ENCODE measurements at regions not wholly inside any gene's neighbourhood (a gene's known extent, or its start where the extent isn't known, plus 50 kb on each side); places are given as distances from the start of the nearest gene placed in this dataset.

DNA sequence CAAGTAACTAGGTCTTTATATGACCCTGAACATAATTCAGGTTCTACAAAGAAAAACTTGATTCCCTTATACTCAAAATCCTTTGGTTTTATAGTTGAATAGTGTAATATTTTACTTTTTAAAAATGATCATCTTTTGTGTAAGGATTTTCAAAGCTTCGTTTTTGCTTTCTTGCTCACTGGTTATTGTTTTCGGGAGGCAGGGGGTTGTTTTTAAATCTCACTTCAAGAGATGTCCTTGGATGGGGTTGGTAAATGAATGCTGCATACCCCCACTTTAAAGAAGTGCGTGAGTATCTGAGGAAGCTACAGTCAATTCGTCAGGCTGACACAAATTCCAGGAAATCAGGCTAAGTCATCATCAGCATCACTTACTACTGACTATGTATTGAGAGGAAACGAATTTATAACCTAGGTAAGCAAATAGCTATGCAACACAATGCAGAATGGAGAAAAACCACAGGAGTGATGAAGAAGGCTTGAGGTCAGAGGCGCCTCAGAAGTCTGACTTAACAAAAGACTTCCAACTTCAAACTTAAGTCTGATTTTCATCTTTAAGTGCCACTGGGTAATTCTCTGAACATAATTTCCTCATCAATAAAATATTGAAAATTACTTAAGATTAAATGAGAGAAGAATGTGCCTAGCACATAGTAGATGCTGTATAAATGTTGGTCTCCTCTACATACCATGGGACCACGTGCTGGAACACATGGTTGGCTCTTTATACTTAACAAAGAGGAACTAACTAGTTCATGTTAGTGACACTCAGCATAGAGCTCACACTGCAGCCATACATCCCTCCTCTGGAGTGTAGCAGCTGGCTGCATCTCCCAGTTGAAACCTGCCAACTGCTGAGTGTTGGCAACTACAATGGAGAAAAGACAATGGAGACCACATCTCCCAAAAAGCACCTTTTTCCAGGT, 106.0 kb upstream of the KIF2A start:
- no peak for TF ChIP-seq EZH2 (IDR thresholded peaks at IDR 0.05; ENCODE audit: borderline replicate concordance, low read depth, low read length, severe bottlenecking)
- TF ChIP-seq, protein P1, sequence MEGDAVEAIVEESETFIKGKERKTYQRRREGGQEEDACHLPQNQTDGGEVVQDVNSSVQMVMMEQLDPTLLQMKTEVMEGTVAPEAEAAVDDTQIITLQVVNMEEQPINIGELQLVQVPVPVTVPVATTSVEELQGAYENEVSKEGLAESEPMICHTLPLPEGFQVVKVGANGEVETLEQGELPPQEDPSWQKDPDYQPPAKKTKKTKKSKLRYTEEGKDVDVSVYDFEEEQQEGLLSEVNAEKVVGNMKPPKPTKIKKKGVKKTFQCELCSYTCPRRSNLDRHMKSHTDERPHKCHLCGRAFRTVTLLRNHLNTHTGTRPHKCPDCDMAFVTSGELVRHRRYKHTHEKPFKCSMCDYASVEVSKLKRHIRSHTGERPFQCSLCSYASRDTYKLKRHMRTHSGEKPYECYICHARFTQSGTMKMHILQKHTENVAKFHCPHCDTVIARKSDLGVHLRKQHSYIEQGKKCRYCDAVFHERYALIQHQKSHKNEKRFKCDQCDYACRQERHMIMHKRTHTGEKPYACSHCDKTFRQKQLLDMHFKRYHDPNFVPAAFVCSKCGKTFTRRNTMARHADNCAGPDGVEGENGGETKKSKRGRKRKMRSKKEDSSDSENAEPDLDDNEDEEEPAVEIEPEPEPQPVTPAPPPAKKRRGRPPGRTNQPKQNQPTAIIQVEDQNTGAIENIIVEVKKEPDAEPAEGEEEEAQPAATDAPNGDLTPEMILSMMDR (IDR thresholded peaks at IDR 0.05; ENCODE audit: borderline replicate concordance, extremely low read depth, low read length, poor library complexity, severe bottlenecking) = no peak
- Histone ChIP-seq H3K79me2 (ENCODE audit: insufficient read depth, low read length) (no peaks in the 10 kb centered on the region), H2AFZ (ENCODE audit: low read depth, low read length) (no peak overlapping the region), H3K4me2 (ENCODE audit: insufficient read depth, low read length) (no peak overlapping the region), H3K27me3 (ENCODE audit: insufficient read depth, low read length, poor library complexity) (peaks cover 9% of the 10 kb centered on the region), H3K9ac (ENCODE audit: low read depth, low read length) (no peak overlapping the region), H3K9me3 (ENCODE audit: insufficient read depth, low read length, severe bottlenecking) (peaks cover under 1% of the 10 kb centered on the region), H3K4me3 (ENCODE audit: low read depth in 1 of 2, low read length in 2 of 2) (no peak overlapping the region), H3K36me3 (ENCODE audit: insufficient read depth, low read length) (no peaks in the 10 kb centered on the region), H3K4me1 (ENCODE audit: insufficient read depth, low read length) (no peaks in the 10 kb centered on the region), H4K20me1 (ENCODE audit: insufficient read depth, low read length) (no peaks in the 10 kb centered on the region), H3K27ac (ENCODE audit: low read length) (no peak overlapping the region)
- ATAC-seq (ENCODE audit: insufficient read depth, low read depth) (no peak), DNase-seq (no peak)

DNA sequence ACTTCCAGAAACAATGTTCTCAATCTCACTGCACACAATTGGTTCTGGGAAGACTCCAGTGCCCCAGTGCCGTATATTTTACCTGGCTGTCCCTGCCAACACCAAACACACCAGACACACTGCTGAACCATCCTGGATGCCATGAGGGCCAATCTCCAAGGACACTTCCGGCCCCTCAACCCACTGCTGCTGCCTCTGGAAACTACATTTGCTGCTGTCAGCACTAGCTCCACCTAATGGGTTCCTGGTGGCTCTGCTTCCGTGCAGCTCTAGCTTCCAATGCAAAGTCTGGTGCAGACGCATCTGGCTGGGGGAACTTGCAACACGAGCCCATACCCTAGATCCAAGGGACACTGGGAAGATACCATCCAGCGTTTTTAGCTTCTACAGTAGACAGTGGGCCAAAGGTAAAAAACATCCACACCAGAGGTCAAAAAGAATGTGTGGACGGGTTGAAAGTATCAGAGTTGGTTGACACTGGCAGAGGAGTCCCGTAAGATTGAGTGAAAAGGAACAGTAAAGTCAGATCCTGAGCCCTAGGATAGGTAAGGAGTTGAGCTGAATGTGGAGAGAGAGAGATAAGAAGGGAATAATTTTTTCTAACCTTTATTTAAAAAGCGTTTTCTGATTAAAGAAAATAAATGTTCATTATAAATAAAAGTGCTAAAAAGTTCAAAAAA, 99.7 kb upstream of the KIF2A start:
- no peak overlapping the region for H3K4me2 ChIP-seq (ENCODE audit: insufficient read depth, low read length)
- H3K79me2 ChIP-seq (ENCODE audit: insufficient read depth, low read length) = no peaks in the 10 kb centered on the region
- no peak for DNase-seq

DNA sequence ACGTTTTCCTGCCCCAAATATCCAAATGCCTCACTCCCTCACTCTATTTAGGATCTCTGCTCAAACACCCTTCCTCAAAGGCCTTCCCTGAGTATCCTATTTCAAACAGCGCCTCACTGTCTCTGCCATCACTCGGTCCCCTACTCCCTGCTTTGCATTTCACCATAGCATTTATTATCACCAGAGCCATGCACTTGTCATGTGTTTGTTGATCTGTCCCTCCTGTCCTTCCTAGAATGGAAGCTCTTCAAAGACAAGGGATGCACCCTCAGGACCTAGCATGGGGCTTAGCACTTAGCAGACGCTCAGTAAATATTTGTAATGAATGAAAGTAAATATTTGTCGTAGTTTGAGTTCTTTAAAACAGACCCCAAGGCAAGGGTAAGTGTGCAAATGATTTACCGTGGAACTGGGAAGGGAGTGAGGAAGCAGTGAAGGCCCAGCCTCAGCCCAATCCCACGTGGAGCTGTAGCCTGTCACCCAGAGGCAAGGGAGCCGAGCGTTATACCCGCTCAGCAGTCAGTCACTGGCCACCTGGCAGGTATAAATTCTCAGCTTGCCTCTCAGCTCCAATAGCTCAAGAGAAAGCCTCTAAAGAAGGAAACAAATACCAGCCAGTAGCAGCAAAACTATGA, 97.7 kb upstream of the KIF2A start:
- no peaks in the 10 kb centered on the region for H3K4me1 ChIP-seq (ENCODE audit: insufficient read depth, low read length)
- DNase-seq (no peak), ATAC-seq (ENCODE audit: insufficient read depth, low read depth) (no peak)
- H3K27me3 ChIP-seq (ENCODE audit: insufficient read depth, low read length, poor library complexity) = peaks cover 15% of the 10 kb centered on the region
- no peaks in the 10 kb centered on the region for H3K9me3 ChIP-seq (ENCODE audit: insufficient read depth, low read length, severe bottlenecking)
- no peaks in the 10 kb centered on the region for H3K79me2 ChIP-seq (ENCODE audit: insufficient read depth, low read length)
- H3K27ac ChIP-seq (ENCODE audit: low read length) = no peak overlapping the region
- TF ChIP-seq, protein P1 (IDR thresholded peaks at IDR 0.05; ENCODE audit: borderline replicate concordance, extremely low read depth, low read length, poor library complexity, severe bottlenecking) = no peak
- TF ChIP-seq EZH2 (IDR thresholded peaks at IDR 0.05; ENCODE audit: borderline replicate concordance, low read depth, low read length, severe bottlenecking) = no peak
- no peak overlapping the region for H3K9ac ChIP-seq (ENCODE audit: low read depth, low read length)
- no peak overlapping the region for H3K4me3 ChIP-seq (ENCODE audit: low read depth in 1 of 2, low read length in 2 of 2)
- no peak overlapping the region for H3K4me2 ChIP-seq (ENCODE audit: insufficient read depth, low read length)
- no peaks in the 10 kb centered on the region for H4K20me1 ChIP-seq (ENCODE audit: insufficient read depth, low read length)
- no peaks in the 10 kb centered on the region for H3K36me3 ChIP-seq (ENCODE audit: insufficient read depth, low read length)
- H2AFZ ChIP-seq (ENCODE audit: low read depth, low read length) = no peak overlapping the region

More for the DNA sequence above, 99.7 kb upstream of the KIF2A start:
- H2AFZ ChIP-seq (ENCODE audit: low read depth, low read length) = no peak overlapping the region
- H3K9me3 ChIP-seq (ENCODE audit: insufficient read depth, low read length, severe bottlenecking) = no peaks in the 10 kb centered on the region
- no peaks in the 10 kb centered on the region for H3K4me1 ChIP-seq (ENCODE audit: insufficient read depth, low read length)
- no peak overlapping the region for H3K9ac ChIP-seq (ENCODE audit: low read depth, low read length)
- H3K36me3 ChIP-seq (ENCODE audit: insufficient read depth, low read length) = no peaks in the 10 kb centered on the region
- H3K27me3 ChIP-seq (ENCODE audit: insufficient read depth, low read length, poor library complexity) = peaks cover 13% of the 10 kb centered on the region
- ATAC-seq (ENCODE audit: insufficient read depth, low read depth) = no peak; the same call in 2 of the 3 replicates
- TF ChIP-seq, protein P1 (IDR thresholded peaks at IDR 0.05; ENCODE audit: borderline replicate concordance, extremely low read depth, low read length, poor library complexity, severe bottlenecking) = peak; percentile 36
- TF ChIP-seq EZH2 (IDR thresholded peaks at IDR 0.05; ENCODE audit: borderline replicate concordance, low read depth, low read length, severe bottlenecking) = no peak
- no peak overlapping the region for H3K4me3 ChIP-seq (ENCODE audit: low read depth in 1 of 2, low read length in 2 of 2)
- no peaks in the 10 kb centered on the region for H4K20me1 ChIP-seq (ENCODE audit: insufficient read depth, low read length)
- no peak overlapping the region for H3K27ac ChIP-seq (ENCODE audit: low read length)
